Suppressor macrophage (primary cell): ENCODE measurements at regions not wholly inside any gene's neighbourhood (a gene's known extent, or its start where the extent isn't known, plus 50 kb on each side); places are given as distances from the start of the nearest gene placed in this dataset.
"Not testable (repeated sequence)": the region's sequence is repeated elsewhere in the genome, so short reads cannot be mapped to it uniquely, and the experiment has no call there.

Source experiments
- DNase-seq, 4 experiments: peaks; one replicate each; pipeline ENCODE4 v3.0.0-alpha.2; 2020 to 2022

DNA sequence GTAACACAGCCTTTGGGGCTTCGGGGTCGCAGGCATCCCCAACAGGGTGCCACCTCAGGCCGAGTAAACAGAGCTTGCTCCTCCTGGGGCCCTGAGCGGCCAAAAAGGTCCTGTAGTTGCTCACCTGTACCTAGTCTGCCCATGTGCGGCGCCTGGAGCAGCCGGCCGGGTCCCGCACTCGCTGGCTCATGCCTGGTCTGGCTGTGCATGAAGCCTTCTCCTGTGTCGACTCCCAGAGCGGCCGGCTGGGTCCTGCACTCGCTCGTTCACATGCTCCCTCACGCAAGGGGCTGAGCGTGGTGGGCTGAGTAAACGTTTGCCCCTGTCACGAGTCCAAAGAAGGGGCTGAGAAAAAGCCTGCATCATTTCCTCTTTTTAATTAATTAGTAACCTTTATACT lies 162.4 kb upstream of the TUT7 start:
- no peak for DNase-seq

DNA sequence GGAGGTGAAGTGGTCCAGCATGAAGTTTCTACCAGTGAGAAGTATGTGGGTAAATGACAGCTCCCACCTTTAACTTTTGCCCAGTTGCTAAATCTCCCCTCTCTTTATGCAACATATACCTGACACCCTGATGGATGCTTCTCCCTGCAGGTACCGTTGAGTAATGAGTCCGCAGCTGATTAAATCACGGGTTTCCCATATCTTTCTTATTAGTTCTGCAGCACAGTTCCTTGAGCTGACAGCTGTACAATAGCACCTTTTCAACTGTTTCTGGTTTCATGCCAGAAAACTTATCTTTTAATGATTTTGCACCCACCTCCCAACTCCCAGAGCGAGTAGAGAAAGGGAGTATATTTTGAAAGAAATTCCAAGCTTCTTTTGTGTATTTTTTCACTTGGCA lies 161.0 kb upstream of the TUT7 start:
- DNase-seq, result no peak

DNA sequence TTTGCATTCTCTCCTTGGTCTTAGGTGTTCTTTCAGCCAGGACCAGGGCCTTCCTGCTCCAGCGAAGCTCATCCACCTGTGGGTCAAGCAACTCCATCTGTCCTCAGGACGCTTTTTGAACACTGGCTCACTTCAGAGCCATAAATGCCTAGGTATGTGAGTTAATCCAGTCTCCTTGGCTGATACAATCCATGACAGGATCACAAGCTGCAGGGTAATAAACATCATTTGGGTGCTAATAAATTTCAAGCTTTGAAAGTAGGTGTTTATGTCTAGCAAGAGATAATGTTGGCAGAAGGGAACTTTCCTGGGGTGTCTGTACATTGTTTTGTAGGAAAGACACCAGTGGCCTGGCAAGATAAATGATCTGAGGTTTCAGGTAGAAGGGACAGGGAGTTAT lies 159.2 kb upstream of the TUT7 start:
- DNase-seq, result no peak

DNA sequence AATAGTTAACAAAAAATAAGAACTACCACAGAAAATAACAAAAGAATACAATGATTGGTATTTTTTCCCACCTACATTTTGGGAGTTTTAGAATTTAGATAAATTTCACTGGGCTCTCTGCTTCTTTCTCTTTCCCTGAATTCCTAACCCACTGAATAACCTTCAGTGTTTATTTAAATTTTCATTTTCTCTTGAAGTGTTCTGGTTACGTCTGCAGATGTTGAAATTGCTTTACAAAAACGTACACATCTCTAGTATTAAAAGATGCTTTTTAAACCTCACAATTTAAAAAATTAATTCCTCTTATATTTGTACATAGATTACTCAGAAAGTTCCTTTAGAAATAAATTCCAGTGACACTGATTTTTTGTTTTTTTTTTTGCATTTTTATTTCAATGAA lies 158.7 kb upstream of the TUT7 start:
- DNase-seq, result no peak

DNA sequence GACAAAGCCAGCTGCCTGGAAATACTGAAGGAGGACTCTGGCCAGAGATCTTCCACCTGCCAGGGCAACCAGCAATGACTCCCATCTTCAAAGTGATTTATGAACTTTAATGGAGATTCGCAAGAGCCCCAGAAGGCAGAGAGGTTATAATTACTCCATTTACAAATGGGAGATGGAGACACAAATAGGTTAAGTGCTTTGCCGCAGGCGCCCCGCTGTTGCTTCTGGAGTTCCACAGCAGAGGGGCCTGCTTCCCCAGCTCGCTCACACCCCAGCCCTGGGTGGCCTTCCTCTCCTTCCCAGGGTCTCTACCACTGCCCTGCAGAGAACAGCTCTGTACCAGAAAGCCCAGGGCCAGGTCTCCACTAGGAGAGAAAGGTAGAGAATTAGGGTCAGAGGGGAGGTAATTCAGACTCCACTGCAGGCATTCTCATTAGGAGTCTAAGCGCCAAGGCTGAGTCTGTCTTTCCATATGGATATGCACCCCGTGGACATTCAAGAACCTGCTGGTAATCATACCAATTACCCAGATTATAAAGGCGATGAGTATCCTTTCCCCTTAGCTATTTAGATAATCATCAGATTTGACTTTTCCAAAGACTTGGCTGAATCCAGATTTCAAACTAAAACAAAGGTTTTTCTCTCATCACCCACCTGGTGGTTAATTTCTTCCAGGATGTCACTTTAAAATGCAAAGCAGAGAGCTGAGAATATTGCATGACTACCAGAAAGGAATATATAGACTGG lies 157.6 kb upstream of the TUT7 start:
- DNase-seq, result no peak

DNA sequence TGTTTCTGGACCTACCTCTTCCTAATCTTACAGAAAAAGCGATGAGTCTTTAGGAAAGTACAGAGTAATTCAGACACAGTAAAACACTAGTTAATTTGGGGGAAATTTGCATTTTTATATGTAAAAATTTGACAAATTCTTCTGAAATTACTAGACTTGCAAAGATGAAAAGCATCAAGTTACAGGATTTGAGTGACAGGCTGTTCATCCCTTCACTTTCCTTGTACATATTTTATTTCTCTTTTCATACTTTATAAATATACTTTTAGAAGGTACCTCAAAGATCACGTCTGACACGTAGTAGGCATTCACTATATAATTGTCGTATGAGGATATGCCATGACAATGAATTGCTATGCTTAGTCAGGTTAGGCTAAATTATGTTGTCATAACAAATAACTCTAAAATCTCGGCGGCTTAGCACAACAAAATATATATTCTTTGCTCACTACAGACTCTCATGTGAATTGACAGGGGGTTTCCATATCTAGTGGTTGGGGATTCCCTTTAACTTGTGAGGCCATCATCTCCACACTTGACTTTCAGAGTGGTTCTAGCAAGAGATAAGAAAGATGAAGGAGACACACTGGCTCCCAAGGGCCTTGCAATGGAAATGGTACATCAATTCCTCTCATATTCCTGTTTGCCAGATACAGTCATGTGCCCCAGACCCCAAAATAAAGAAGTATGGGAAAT lies 154.1 kb upstream of the TUT7 start:
- DNase-seq, result no peak

DNA sequence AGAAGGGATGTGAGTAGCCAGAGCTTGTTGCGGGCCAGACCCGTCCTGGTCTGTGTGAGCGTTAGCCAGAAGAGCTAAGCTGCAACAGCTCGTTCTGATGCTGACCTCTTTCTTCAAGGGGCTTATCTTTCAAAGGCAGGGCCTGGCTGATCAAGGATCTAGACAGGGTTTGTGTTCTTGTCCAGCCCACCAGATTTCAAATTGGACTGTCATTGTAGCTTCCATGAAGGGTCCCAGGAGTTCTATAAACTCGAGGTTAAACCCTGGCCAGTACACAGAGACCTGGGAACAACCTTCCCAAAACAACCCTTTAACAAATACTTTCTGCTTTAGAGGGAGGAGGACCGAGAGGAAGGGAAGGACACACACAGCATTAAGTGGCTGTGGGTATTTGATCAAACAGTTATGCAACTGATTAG lies 153.0 kb upstream of the TUT7 start:
- no peak for DNase-seq

DNA sequence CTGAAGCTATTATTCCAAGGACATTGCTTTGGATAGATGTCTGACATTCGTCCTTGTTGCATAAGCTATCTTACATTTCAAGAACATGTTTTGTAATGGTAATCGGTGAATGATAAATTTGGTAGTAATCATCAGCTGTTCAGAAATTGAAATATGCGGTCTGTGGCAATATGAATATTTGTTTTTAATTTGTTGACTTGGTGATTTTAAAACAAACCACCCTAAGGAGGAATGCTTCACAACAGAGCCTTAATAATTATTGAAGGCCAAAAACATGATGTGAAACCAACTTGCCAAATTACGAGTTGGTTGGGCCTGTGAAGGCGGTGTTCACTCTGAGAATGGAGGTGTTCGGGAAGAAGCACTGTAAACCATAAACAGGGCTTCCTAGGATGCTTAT lies 149.7 kb upstream of the TUT7 start:
- DNase-seq, result no peak

DNA sequence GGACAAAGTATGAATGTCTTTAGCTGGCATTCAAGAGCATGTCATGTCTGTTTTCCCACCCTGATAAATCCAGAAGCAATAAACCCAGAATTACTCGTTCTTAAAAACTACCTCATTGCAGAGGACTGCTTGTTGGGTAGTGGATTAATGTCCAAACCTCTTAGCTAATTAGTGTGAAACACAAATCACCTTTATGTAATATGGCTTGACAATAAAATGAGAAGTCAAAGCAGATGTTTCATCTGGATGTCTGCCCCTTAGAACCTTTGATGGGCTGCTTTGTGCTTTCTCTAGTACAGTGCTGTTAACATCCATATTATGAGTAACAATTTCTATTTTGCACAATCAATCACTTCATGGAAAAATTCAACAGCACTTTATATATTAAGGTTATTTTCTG lies 149.1 kb upstream of the TUT7 start:
- no peak for DNase-seq

DNA sequence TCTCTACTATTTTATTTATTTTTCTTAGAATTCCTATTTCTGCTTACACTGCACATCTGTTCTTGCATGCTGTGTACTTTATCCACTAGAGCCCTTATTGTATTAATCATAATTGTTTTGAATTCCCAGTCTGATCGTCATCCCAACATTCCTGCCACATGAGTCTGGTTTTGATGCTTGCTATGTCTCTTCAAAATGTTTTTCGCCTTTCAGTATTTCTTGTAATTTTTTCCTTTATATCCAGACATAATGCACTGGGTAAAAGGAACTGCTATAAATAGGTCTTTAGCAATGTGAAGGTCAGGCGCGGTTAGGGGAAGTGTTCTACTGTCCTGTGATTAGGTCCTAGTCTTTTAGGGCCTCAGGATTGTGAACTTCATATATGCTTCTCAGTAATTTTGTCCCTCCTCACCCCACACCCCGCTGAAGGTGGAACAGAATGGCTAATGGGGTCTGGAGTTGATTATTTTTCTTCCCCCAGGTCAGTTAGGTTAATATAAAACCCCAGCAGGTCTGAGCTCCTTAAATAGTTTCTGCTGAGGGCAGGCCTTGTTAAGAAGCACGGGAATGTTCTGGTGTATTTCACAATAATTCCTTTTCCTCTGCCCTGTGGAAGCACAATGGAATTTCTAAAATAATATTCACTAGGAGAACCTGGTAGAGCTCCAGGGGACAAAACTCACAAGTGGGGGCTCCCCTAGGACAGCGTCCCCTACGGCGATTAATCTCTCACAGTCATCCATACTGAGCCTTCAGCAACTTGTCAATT lies 146.6 kb upstream of the TUT7 start:
- DNase-seq, result peak in 3 of 4 experiments; percentile 40 to 80 (median 68)

DNA sequence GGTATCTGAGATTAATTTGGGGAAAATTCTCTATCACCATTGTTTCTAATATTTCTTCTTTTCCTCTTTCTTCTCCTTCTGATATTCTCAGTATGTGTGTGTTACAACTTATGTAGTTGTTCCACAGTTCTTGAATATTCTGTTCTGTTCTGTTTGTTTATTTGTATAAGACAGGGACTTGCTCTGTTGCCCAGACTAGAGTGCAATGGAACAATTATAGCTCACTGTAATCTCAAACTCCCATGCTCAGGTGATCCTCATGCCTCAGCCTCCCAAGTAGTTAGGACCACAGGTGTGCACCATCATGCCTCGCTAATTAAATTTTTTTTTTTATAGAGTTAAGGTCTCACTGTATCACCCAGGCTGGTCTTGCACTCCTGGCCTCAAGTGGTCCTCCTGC lies 145.8 kb upstream of the TUT7 start:
- no peak for DNase-seq

DNA sequence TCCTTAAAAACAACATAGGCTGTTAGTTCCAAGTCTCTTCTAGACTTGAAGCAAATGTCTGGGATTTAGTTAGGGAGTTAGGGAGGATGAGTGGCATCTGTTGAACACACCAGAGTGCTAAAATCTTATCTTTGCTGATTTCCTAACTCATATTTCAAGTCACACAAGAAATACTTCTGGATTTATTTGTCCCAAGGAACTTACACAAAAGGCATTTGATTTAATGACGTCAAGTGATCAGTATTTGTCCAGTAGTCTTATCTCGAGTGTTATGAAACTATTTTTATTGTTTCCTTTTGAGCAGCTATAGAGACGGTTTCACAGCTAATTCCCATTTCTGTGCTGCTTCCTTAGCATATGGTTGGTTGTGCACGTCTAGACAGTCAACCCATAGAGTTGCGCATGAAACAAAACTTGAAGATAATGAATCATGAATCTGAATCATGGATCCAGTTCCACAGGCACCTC lies 140.5 kb upstream of the TUT7 start:
- DNase-seq, result peak in 3 of 4 experiments; percentile 2 to 44 (median 16)

DNA sequence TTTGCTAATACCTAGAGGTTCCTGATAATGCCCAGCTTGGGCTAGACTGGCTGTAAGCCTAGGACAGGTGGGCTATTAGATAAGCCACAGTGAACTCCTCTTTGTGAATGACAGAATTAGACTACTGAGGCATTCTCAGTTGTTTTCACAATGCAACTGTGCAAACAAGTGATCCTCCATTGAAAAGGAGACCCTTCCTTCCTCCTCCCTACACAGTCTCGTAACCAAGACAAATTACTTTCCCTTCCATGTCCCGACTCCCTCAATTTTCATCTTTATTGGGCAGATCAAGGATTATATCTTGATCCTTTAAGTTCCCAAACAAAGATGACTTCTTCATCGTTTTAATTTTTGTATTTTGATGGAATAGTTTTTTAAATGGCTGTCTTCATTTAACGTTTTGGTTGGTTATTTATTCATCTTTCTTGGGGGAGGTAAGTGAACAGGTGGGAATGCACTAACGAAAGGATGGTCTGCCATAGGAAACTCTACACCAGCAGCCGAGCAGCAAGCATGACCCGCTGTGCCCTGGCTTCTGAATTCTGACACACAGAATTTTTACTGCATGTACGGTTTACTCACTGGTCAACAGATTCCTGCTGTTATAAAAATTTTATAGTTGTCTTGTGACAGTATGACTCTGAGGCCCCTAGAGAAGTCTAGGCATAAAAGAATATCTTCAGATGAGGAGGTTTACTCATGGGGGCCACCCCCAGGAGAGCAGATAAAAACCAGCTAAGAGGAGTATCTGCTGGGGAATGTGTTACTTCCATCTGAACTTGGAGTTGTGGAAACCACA lies 137.5 kb upstream of the TUT7 start:
- DNase-seq, result no peak

DNA sequence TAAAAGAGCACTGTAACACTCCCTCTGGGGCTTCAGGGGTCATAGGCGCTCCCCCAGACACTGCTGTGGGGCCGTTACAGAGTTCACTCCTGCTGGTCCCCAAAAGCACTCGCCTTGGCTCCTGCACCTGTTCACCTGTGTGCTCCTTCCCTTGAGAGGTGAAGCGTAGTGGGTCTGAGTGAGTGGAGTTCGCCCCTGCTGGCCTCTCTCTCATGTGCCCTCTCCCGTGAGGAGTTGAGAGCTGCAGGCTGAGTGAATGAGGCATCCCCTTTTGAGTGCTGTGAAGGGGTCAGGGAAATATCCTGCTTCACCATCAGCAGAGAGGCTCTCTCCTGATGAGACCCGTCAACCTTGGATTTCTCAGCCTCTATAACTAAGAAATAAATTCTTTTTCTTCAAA lies 134.6 kb upstream of the TUT7 start:
- no peak for DNase-seq

DNA sequence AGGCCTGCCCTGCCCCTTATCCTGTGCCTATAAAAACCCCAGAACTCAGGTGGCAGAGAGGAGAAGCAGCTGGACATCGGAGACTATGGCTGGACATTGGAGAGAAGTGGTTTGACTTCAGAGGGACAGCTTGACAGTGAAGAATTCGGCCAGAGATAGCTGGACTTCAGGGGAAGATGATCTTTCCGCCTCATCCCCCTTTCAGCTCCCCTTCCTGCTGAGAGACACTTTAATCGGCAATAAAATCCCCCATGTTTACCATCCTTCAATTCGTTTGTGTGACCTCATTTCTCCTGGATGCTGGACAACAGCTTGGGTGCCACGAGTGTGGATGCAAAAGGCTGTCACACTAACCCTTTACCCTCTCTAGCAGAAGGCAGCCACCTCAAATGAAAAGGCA lies 134.1 kb upstream of the TUT7 start:
- no peak for DNase-seq

DNA sequence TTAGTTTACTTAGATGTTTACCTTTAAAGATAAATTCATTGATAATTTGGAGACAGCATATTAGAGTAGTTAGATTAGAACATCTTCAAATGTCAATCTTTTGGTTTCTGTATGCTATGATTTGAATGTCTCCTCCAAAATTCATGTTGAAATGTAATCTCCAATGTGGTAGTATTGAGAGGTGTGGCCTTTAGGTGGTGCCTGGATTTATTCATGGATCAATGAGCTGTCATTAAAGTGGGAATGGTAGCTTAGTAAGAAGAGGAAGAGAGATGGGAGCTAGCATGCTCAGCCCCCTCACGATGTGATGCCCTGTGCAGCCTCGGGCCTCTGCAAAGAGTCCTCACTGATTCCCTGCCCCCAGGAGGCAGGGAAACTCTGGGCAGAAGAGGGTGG lies 133.6 kb upstream of the TUT7 start:
- no peak for DNase-seq

DNA sequence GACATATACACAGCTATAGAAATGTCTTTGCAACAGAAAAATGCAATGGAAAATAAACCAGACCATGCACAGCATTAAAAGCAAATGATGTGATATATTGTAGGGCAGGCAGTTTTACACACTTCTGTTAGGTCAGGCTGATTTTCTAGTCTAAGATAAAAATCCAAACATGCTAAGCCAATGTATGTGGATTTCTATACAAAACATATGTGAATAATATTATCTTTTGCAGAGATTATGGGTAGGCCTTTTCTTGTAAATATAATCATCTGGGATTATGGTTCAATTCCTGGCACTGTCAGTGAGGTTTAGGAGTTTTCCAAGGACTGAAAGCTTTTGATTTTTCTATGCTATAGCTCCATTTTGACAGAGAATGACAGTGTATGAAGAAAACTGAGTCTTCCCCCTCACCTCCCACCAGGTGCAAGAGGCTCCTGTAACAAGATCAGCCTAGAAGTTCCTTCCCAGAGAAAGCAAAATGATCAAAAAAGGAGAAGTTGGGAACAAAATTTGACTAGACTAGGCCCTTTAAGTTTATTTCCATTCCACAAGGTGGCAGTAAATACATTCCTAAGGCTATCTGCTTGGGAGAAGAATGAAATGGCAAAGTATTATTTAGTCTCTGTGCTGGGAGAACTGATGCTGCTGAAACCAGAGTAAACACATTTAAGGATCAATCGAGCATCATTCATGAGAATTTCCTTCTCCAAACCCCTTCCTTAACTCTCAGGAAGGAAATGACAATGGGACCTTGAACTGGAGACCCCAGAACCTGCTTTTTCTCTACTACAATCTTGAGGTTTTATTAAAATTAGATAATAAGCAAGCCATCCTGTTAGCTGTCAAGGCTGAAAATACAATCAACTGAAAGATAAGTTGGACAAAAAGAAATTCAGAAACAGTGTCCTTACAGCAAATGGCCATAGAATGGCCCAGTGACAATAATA lies 133.0 kb upstream of the TUT7 start:
- peak; percentile 21 to 87 (median 55) for DNase-seq

DNA sequence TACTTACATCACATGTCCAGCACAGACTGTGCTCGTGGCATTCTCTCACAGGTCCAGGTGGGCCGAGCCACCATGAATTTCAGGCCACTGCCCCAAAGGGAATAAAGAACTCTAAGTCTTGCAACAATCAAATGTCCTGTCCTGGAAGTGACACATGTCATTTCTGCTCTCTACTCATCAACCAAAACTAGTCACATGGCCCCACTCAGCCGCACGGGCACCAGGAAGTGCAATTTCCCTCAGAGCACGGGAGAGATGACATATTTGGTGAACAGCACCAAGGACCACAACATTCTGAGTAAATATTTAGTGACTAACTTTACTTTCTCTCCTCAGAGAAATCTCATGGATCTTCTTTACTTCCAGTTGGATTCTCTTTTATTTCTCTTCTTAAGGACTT lies 131.1 kb upstream of the TUT7 start:
- peak; percentile 59 to 80 (median 74) for DNase-seq

DNA sequence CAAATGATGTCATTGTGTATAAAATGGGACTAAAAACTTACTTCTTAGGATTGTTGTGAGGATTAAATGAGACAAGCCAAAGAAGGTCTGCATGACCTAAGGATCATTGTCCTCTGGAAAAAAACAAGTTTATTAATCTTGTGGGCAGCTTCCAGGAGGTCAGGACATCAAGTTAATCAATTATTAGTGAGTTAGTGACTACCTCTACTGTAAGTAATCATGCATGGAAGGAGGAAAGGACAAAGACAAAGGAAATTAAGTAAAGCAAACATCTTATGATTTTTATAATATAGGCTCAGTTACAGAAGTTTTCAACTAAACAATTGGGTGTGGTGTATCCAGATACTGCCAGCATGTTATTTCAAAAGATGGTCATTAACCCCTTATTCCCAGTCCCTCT lies 129.3 kb upstream of the TUT7 start:
- DNase-seq, result no peak

DNA sequence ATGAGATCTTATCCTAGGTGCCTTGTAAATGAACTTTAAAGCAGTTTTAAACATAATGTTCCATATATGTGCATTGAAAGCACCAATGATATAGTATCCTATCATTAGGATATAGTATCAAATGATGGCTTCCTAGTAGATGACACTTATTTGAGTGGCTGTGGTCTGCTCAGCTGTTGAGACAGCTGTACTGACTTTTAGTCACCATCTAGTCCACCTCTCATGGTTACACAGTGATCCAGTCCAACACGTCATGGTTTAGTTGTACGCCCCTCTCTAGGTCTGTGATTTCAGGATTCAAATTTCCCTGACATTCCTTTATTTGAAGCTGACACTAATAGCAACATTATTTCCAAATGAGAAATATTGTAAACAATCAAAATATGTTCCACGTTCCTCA lies 127.3 kb upstream of the TUT7 start:
- DNase-seq, result no peak

DNA sequence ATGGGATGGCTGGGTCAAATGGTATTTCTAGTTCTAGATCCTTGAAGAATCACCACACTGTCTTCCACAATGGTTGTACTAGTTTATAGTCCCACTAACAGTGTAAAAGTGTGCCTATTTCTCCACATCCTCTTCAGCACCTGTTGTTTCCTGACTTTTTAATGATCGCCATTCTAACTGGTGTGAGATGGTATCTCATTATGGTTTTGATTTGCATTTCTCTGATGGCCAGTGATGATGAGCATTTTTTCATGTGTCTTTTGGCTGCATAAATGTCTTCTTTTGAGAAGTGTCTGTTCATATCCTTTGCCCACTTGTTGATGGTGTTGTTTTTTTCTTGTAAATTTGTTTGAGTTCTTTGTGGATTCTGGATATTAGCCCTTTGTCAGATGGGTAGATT lies 121.0 kb upstream of the TUT7 start:
- not testable (repeated sequence) for DNase-seq
